Adrenal gland (tissue), 5 donors: ENCODE measurements at regions not wholly inside any gene's neighbourhood (a gene's known extent, or its start where the extent isn't known, plus 50 kb on each side); places are given as distances from the start of the nearest gene placed in this dataset.

Experiments used
- POLR2A ChIP-seq, 2 donors: fragments of 450-650 bp; IDR thresholded peaks; one replicate each; pipeline ENCODE4 v1.6.1; 2017; ENCODE audit warnings: antibody characterized with exemption in 2 of 2, mild to moderate bottlenecking in 2 of 2, moderate library complexity in 1 of 2
- TF ChIP-seq, protein P1 (sequence below), 6 experiments: fragments of 450-650 bp in 4 of 6; fragments of 200-600 bp in 2 of 6; sonication (generic) in 1 of 6; IDR thresholded peaks; 1 replicate in 5 of 6; 2 replicates in 1 of 6; pipeline versions ENCODE4 v1.5.1 to v1.8.0; 2016 to 2021; ENCODE audit warnings: antibody characterized with exemption in 6 of 6, mild to moderate bottlenecking in 2 of 6, moderate library complexity in 1 of 6
- donor health status: DM: no; HTN: no; CAD: no.

DNA sequence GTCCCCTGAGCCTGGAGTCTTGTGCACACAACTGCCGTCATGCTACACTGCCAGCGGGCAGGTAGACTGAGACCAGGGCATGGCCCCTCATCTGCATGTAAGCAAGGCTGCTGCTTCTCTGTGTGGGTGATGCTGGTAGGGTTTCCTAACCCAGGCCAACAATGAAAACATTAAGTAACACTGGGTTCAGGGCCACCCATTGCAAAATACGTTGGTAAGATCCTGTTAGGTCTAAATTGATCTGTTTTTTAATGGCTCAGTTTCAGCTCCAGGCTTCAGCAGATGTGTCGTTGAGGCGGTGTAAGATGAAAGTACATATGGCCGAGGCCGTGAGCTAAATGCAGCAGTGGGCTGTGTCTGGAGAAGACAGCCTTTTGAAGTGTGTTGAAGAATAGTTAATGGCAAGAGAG, 383.4 kb downstream of the IRS2 start:
- TF ChIP-seq, protein P1, sequence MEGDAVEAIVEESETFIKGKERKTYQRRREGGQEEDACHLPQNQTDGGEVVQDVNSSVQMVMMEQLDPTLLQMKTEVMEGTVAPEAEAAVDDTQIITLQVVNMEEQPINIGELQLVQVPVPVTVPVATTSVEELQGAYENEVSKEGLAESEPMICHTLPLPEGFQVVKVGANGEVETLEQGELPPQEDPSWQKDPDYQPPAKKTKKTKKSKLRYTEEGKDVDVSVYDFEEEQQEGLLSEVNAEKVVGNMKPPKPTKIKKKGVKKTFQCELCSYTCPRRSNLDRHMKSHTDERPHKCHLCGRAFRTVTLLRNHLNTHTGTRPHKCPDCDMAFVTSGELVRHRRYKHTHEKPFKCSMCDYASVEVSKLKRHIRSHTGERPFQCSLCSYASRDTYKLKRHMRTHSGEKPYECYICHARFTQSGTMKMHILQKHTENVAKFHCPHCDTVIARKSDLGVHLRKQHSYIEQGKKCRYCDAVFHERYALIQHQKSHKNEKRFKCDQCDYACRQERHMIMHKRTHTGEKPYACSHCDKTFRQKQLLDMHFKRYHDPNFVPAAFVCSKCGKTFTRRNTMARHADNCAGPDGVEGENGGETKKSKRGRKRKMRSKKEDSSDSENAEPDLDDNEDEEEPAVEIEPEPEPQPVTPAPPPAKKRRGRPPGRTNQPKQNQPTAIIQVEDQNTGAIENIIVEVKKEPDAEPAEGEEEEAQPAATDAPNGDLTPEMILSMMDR (IDR thresholded peaks at IDR 0.05) = no peak
- TF ChIP-seq POLR2A (IDR thresholded peaks at IDR 0.05) = no peak
